DMS 273 treated with DMSO at 0.1 percent for 48 hours (cell line): ENCODE measurements at regions not wholly inside any gene's neighbourhood (a gene's known extent, or its start where the extent isn't known, plus 50 kb on each side); places are given as distances from the start of the nearest gene placed in this dataset.

Experiments used
- DNase-seq: peaks from one replicate; lab custom pipeline; 2025; lab: John Stamatoyannopoulos, UW

GRCh38 chr14:76551906-76552305 is 176.0 kb downstream of the ESRRB start:
- no peak for DNase-seq

- no peak for DNase-seq
Measured at GRCh38 chr14:76564471-76565422, 188.8 kb downstream of the ESRRB start.

- DNase-seq: no peak
Measured at GRCh38 chr14:76566439-76566838, 190.5 kb downstream of the ESRRB start.

GRCh38 chr14:76574416-76575095 is 186.7 kb upstream of the VASH1 start:
- DNase-seq: no peak

- DNase-seq: no peak
Measured at GRCh38 chr14:76575108-76575507, 186.2 kb upstream of the VASH1 start.

GRCh38 chr14:76576047-76576741 is 185.1 kb upstream of the VASH1 start:
- DNase-seq: peak; percentile 45

- DNase-seq: no peak
Measured at GRCh38 chr14:76577090-76577489, 184.2 kb upstream of the VASH1 start.

GRCh38 chr14:76577837-76578236 is 183.4 kb upstream of the VASH1 start:
- no peak for DNase-seq

GRCh38 chr14:76580399-76580798 is 180.9 kb upstream of the VASH1 start:
- DNase-seq: no peak

GRCh38 chr14:76580967-76581366 is 180.3 kb upstream of the VASH1 start:
- DNase-seq: no peak

GRCh38 chr14:76581592-76581991 is 179.7 kb upstream of the VASH1 start:
- DNase-seq: no peak

- no peak for DNase-seq
Measured at GRCh38 chr14:76582447-76582846, 178.8 kb upstream of the VASH1 start.

GRCh38 chr14:76583174-76583573 is 178.1 kb upstream of the VASH1 start:
- DNase-seq: no peak

GRCh38 chr14:76583805-76584204 is 177.5 kb upstream of the VASH1 start:
- DNase-seq: no peak

GRCh38 chr14:76584271-76584702 is 177.0 kb upstream of the VASH1 start:
- peak; percentile 44 for DNase-seq

GRCh38 chr14:76585616-76586015 is 175.7 kb upstream of the VASH1 start:
- DNase-seq: no peak

- no peak for DNase-seq
Measured at GRCh38 chr14:76589246-76589645, 172.0 kb upstream of the VASH1 start.

- no peak for DNase-seq
Measured at GRCh38 chr14:76591266-76591665, 170.0 kb upstream of the VASH1 start.

- DNase-seq: no peak
Measured at GRCh38 chr14:76595266-76595665, 166.0 kb upstream of the VASH1 start.

GRCh38 chr14:76597387-76597786 is 163.9 kb upstream of the VASH1 start:
- DNase-seq: no peak

GRCh38 chr14:76599141-76599540 is 162.1 kb upstream of the VASH1 start:
- DNase-seq: no peak

- peak; percentile 87 for DNase-seq
Measured at GRCh38 chr14:76599559-76600287, 161.5 kb upstream of the VASH1 start.
